Motor neuron (in vitro differentiated cells): ENCODE measurements at regions not wholly inside any gene's neighbourhood (a gene's known extent, or its start where the extent isn't known, plus 50 kb on each side); places are given as distances from the start of the nearest gene placed in this dataset.

Source experiments
- ATAC-seq, 8 experiments: fragments of 200-7000 bp; cut with Tn5 transposase; replicated peaks in 6 of 8; 2 replicates each; pipeline ENCODE4 v1.8.0; 2021; ENCODE audit warnings: mild to moderate bottlenecking in 8 of 8, moderate library complexity in 8 of 8
- H3K27ac ChIP-seq, 2 donors: fragments of 250-450 bp; sonication (Bioruptor Pico); 2 replicates each; pipeline ENCODE4 v1.9.0; 2021; ENCODE audit warnings: antibody characterized with exemption in 2 of 2, mild to moderate bottlenecking in 2 of 2, moderate library complexity in 1 of 2
- H3K4me1 ChIP-seq, 2 donors: fragments of 250-450 bp; sonication (Bioruptor Pico); replicated peaks in 1 of 2; 2 replicates each; pipeline ENCODE4 v1.6.1; 2021; ENCODE audit warnings: antibody characterized with exemption in 2 of 2, mild to moderate bottlenecking in 2 of 2, moderate library complexity in 1 of 2
- H3K4me3 ChIP-seq, 5 donors: fragments of 250-450 bp; sonication (Bioruptor Pico); 2 replicates each; pipeline ENCODE4 v1.9.0; 2021; ENCODE audit warnings: antibody characterized with exemption in 5 of 5, mild to moderate bottlenecking in 5 of 5, moderate library complexity in 4 of 5
- WGBS, 10 experiments: fragments of 450-650 bp; shearing (Covaris generic); methylation state at CpG; one replicate each; pipeline ENCODE4 v1.0.0; 2022; 5-methylcytosine and 5-hydroxymethylcytosine counted together
- in situ Hi-C, 9 experiments: fragments of 400-800 bp; cut with MboI; loops; one replicate each; pipeline ENCODE4 v1.15.0; 2021; ENCODE audit warnings: low sequenced_read_pairs in 9 of 9, low pct_unique_long_range_greater_than_20kb in 2 of 9; ENCODE audit not compliant: unreplicated experiment in 9 of 9

GRCh38 chr2:26530696-26531095, 52.8 kb upstream of the OTOF start:
- ATAC-seq: peak in 2 of 8 experiments; percentile 59 to 65
- in situ Hi-C loops: no loop called here
- H3K4me3 ChIP-seq: no peak overlapping the region
- peaks cover 4 to 12% of the 10 kb centered on the region in 2 donors for H3K4me1 ChIP-seq
- 0 to 93% (median 44%) methylated on average over 1 to 4 of the region's 4 CpGs; no CpG with 5 or more reads in 2 of the 10 experiments for WGBS, 10 experiments
- H3K27ac ChIP-seq: no peak overlapping the region

- WGBS, 10 experiments: 20 to 100% (median 67%) methylated on average over 1 to 2 of the region's 10 CpGs; no CpG with 5 or more reads in 6 of the 10 experiments
- Histone ChIP-seq H3K4me1 (peaks cover 4 to 12% of the 10 kb centered on the region in 2 donors), H3K27ac (no peak overlapping the region), H3K4me3 (no peak overlapping the region)
- ATAC-seq: peak in 4 of 8 experiments; percentile 6 to 17 (median 12)
- in situ Hi-C loops: no loop called here
These were observed 52.3 kb upstream of the OTOF start for GRCh38 chr2:26530240-26530540.

- in situ Hi-C loops: no loop called here
- H3K4me3 ChIP-seq: no peak overlapping the region
- 33 to 82% (median 60%) methylated on average over 1 to 5 of the region's 20 CpGs; no CpG with 5 or more reads in 5 of the 10 experiments for WGBS, 10 experiments
- peak in 5 of 8 experiments; percentile 46 to 71 (median 49) for ATAC-seq
- H3K4me1 ChIP-seq: peaks cover 4 to 8% of the 10 kb centered on the region in 2 donors
- H3K27ac ChIP-seq: no peak overlapping the region
These were observed 51.7 kb upstream of the OTOF start for GRCh38 chr2:26529406-26530239.

GRCh38 chr2:26528836-26529235, 50.9 kb upstream of the OTOF start:
- 82 to 100% (median 100%) methylated on average over 1 to 2 of the region's 3 CpGs; no CpG with 5 or more reads in 7 of the 10 experiments for WGBS, 10 experiments
- no peak overlapping the region for H3K4me3 ChIP-seq

GRCh38 chr2:26527726-26528585, 50.0 kb upstream of the OTOF start:
- no peak for ATAC-seq
- Histone ChIP-seq H3K4me3 (no peak overlapping the region), H3K27ac (no peak overlapping the region), H3K4me1 (peaks cover 5% of the 10 kb centered on the region in 2 donors)
- in situ Hi-C loops: no loop called here
- WGBS, 10 experiments: 0 to 90% (median 18%) methylated on average over 1 to 8 of the region's 11 CpGs; no CpG with 5 or more reads in 5 of the 10 experiments

More at GRCh38 chr2:26528836-26529235, 50.9 kb upstream of the OTOF start:
- ATAC-seq: no peak
- in situ Hi-C loops: no loop called here
- peaks cover 2 to 4% of the 10 kb centered on the region in 2 donors for H3K4me1 ChIP-seq
- no peak overlapping the region for H3K27ac ChIP-seq
